IMR-90 (cell line): ENCODE measurements at regions not wholly inside any gene's neighbourhood (a gene's known extent, or its start where the extent isn't known, plus 50 kb on each side); places are given as distances from the start of the nearest gene placed in this dataset.

Source experiments
- ATAC-seq: fragments of 200-7000 bp; cut with Tn5 transposase; 2 replicates; pipeline ENCODE4 v1.9.1; 2020; ENCODE audit warnings: low read depth, mild to moderate bottlenecking, moderate library complexity
- BruUV-seq: library from RNA; stranded (reverse); fragments of 400-500 nt; replicated peaks from 2 replicates; lab custom pipeline; 2021; lab: Mats Ljungman, UMichigan
- CTCF ChIA-PET: fragments of 300-600 bp; formaldehyde crosslinking; extraction: SDS; loops from one replicate; lab custom pipeline; 2021; ENCODE audit warnings: antibody characterized with exemption; lab: Yijun Ruan, JAX
- POLR2A ChIA-PET: fragments of 300-600 bp; sonication (Branson Sonifier 250); formaldehyde crosslinking; loops from one replicate; lab custom pipeline; 2022; ENCODE audit warnings: antibody characterized with exemption; ENCODE audit not compliant: unreplicated experiment; lab: Charles Lee
- DNase-seq: peaks from one replicate; pipeline ENCODE4 v3.0.0; 2013
- H2AFZ ChIP-seq: replicated peaks from 2 replicates; pipeline ENCODE3; 2013; ENCODE audit warnings: low read length, mild to moderate bottlenecking; ENCODE audit not compliant: poor library complexity
- H2AK5ac ChIP-seq: 2 replicates; pipeline ENCODE4 v1.6.1; 2013; ENCODE audit warnings: low read depth, low read length, inconsistent platforms
- H2AK9ac ChIP-seq: replicated peaks from 2 replicates; pipeline ENCODE3; 2013; ENCODE audit warnings: mild to moderate bottlenecking, low read depth, low read length, moderate library complexity; ENCODE audit not compliant: poor library complexity
- H2BK120ac ChIP-seq: 2 replicates; pipeline ENCODE4 v1.6.1; 2013; ENCODE audit warnings: low read depth, low read length, inconsistent platforms
- H2BK15ac ChIP-seq: 3 replicates; pipeline ENCODE4 v1.6.1; 2013; ENCODE audit warnings: low read depth, low read length, inconsistent platforms
- H2BK20ac ChIP-seq: 2 replicates; pipeline ENCODE4 v1.6.1; 2013; ENCODE audit warnings: low read depth, mild to moderate bottlenecking, inconsistent platforms, low read length, moderate library complexity
- H2BK5ac ChIP-seq: 2 replicates; pipeline ENCODE4 v1.6.1; 2013; ENCODE audit warnings: mild to moderate bottlenecking, low read depth, low read length, inconsistent platforms; ENCODE audit not compliant: poor library complexity, severe bottlenecking
- H3K14ac ChIP-seq: replicated peaks from 2 replicates; pipeline ENCODE4 v1.6.1; 2013; ENCODE audit warnings: low read depth, low read length, inconsistent platforms
- H3K18ac ChIP-seq: 2 replicates; pipeline ENCODE4 v1.6.1; 2013; ENCODE audit warnings: low read depth, low read length, control low read depth
- H3K23ac ChIP-seq: 2 replicates; pipeline ENCODE4 v1.6.1; 2013; ENCODE audit warnings: low read depth, low read length, inconsistent platforms
- H3K27ac ChIP-seq: 2 replicates; pipeline ENCODE4 v1.5.1; 2013; ENCODE audit warnings: mild to moderate bottlenecking, control low read depth, low read length; ENCODE audit not compliant: insufficient read depth
- H3K27me3 ChIP-seq: 2 replicates; pipeline ENCODE4 v1.6.1; 2013; ENCODE audit warnings: low read length; ENCODE audit not compliant: control insufficient read depth, insufficient read depth
- H3K36me3 ChIP-seq: 2 replicates; pipeline ENCODE4 v1.6.1; 2013; ENCODE audit warnings: low read length, mixed read lengths; ENCODE audit not compliant: control insufficient read depth, insufficient read depth
- H3K4ac ChIP-seq: 2 replicates; pipeline ENCODE4 v1.6.1; 2013; ENCODE audit warnings: low read depth, low read length, inconsistent platforms
- H3K4me1 ChIP-seq: 2 replicates; pipeline ENCODE4 v1.6.1; 2013; ENCODE audit warnings: low read length, mixed read lengths; ENCODE audit not compliant: control insufficient read depth, insufficient read depth
- H3K4me2 ChIP-seq: 2 replicates; pipeline ENCODE4 v1.6.1; 2013; ENCODE audit warnings: low read depth, mild to moderate bottlenecking, control low read depth, low read length, moderate library complexity
- H3K4me3 ChIP-seq: 2 replicates; pipeline ENCODE4 v1.5.1; 2013; ENCODE audit warnings: low read depth, mild to moderate bottlenecking, control low read depth, low read length, moderate library complexity; ENCODE audit not compliant: insufficient read depth
- H3K56ac ChIP-seq: 2 replicates; pipeline ENCODE4 v1.6.1; 2013; ENCODE audit warnings: low read length, inconsistent platforms; ENCODE audit not compliant: insufficient read depth; ENCODE audit errors: extremely low read depth
- H3K79me1 ChIP-seq, 2 experiments: 2 replicates each; pipeline ENCODE4 v1.6.1; 2013; ENCODE audit warnings: low read length in 2 of 2, inconsistent platforms in 1 of 2, low read depth in 1 of 2
- H3K9ac ChIP-seq: 2 replicates; pipeline ENCODE4 v1.6.1; 2013; ENCODE audit warnings: low read depth, low read length, control low read depth
- H3K9me1 ChIP-seq: 2 replicates; pipeline ENCODE4 v1.6.1; 2013; ENCODE audit warnings: low read length, inconsistent platforms; ENCODE audit not compliant: insufficient read depth
- H3K9me3 ChIP-seq: 2 replicates; pipeline ENCODE4 v1.6.1; 2013; ENCODE audit warnings: low read length; ENCODE audit not compliant: control insufficient read depth, insufficient read depth
- H4K20me1 ChIP-seq: 2 replicates; pipeline ENCODE4 v1.6.1; 2013; ENCODE audit warnings: low read length, inconsistent platforms; ENCODE audit not compliant: insufficient read depth
- H4K5ac ChIP-seq: 2 replicates; pipeline ENCODE4 v1.6.1; 2013; ENCODE audit warnings: mild to moderate bottlenecking, low read depth, low read length, control low read depth
- H4K8ac ChIP-seq, 2 experiments: 2 replicates each; pipeline ENCODE4 v1.6.1; 2013; ENCODE audit warnings: low read depth in 2 of 2, low read length in 2 of 2, control low read depth in 1 of 2, inconsistent platforms in 1 of 2
- H4K91ac ChIP-seq: 2 replicates; pipeline ENCODE4 v1.6.1; 2013; ENCODE audit warnings: low read depth, low read length, inconsistent platforms; ENCODE audit not compliant: insufficient read depth
- POLR2A ChIP-seq: IDR thresholded peaks from 2 replicates; pipeline ENCODE4 v1.6.1; 2012; ENCODE audit warnings: mild to moderate bottlenecking, low read depth, low read length
- WGBS, 2 experiments: methylation state at CpG; one replicate each; pipeline versions ENCODE4 v1.1.5 to v1.1.7; 2013; ENCODE audit warnings: missing lambda C conversion rate in 2 of 2; ENCODE audit not compliant: insufficient read length in 1 of 2; ENCODE audit errors: extremely low coverage in 2 of 2; 5-methylcytosine and 5-hydroxymethylcytosine counted together
- dilution Hi-C: fragments of 300-500 bp; cut with HindIII; formaldehyde crosslinking; loops from one replicate; pipeline ENCODE4 v1.14.3; 2018; ENCODE audit warnings: low sequenced_read_pairs; ENCODE audit not compliant: unreplicated experiment
- in situ Hi-C: fragments of 300-500 bp; cut with MboI; formaldehyde crosslinking; loops from 3 replicates; pipeline ENCODE4 v1.14.3; 2019; ENCODE audit warnings: low sequenced_read_pairs, inconsistent platforms, mixed read lengths
- intact Hi-C: fragments of 100-400 bp; cut with micrococcal nuclease; formaldehyde crosslinking; loops from 2 replicates; pipeline ENCODE4 v1.10.0; 2022
- TF ChIP-seq, protein P1 (sequence below): fragments of 150-350 bp; IDR thresholded peaks from 2 replicates; pipeline ENCODE4 v1.6.1; 2017; ENCODE audit warnings: mild to moderate bottlenecking, antibody characterized with exemption, low read length, low read depth

GRCh38 chr18:11429876-11430275 lies 179.5 kb upstream of the SLC35G4 start:
- Histone ChIP-seq H3K9me1 (no peaks in the 10 kb centered on the region), H4K5ac (no peak overlapping the region), H2AK5ac (no peak overlapping the region), H2BK20ac (no peak overlapping the region), H3K56ac (no peak overlapping the region), H4K8ac (no peak overlapping the region), H3K4me1 (no peaks in the 10 kb centered on the region), H3K9me3 (no peaks in the 10 kb centered on the region), H3K9ac (no peak overlapping the region), H2BK5ac (no peak overlapping the region), H2AK9ac (no peak overlapping the region), H2AFZ (no peak overlapping the region), H2BK120ac (no peak overlapping the region), H3K27ac (no peak overlapping the region), H3K36me3 (no peaks in the 10 kb centered on the region), H3K14ac (no peak overlapping the region), H4K91ac (no peak overlapping the region), H2BK15ac (no peak overlapping the region), H3K79me1 (no peaks in the 10 kb centered on the region), H3K4ac (no peak overlapping the region), H3K23ac (no peak overlapping the region), H3K27me3 (no peaks in the 10 kb centered on the region), H3K18ac (no peak overlapping the region), H4K20me1 (no peaks in the 10 kb centered on the region), H3K4me2 (no peak overlapping the region), H3K4me3 (no peak overlapping the region)
- intact Hi-C loops (no loop called here), dilution Hi-C loops (no loop called here), in situ Hi-C loops (no loop called here)
- ChIA-PET CTCF (no interaction called here), POLR2A (no interaction called here)
- DNase-seq (no peak), ATAC-seq (no peak)
- BruUV-seq, result no TSS peak
- 67% methylated on average over 1 of the region's 2 CpGs; no CpG with 5 or more reads in 1 of the 2 experiments for WGBS, 2 experiments
- TF ChIP-seq POLR2A, result no peak
- TF ChIP-seq, protein P1, sequence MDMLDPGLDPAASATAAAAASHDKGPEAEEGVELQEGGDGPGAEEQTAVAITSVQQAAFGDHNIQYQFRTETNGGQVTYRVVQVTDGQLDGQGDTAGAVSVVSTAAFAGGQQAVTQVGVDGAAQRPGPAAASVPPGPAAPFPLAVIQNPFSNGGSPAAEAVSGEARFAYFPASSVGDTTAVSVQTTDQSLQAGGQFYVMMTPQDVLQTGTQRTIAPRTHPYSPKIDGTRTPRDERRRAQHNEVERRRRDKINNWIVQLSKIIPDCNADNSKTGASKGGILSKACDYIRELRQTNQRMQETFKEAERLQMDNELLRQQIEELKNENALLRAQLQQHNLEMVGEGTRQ, result no peak
